Neutrophil (primary cell): ENCODE measurements at regions not wholly inside any gene's neighbourhood (a gene's known extent, or its start where the extent isn't known, plus 50 kb on each side); places are given as distances from the start of the nearest gene placed in this dataset.

Experiments used
- H3K27ac ChIP-seq: fragments of 200-600 bp; sonication (generic); 2 replicates; pipeline ENCODE4 v1.5.1; 2016; ENCODE audit warnings: mild to moderate bottlenecking, moderate library complexity
- H3K27me3 ChIP-seq: fragments of 200-600 bp; sonication (generic); 2 replicates; pipeline ENCODE4 v1.6.0; 2016; ENCODE audit warnings: mild to moderate bottlenecking
- H3K36me3 ChIP-seq: fragments of 200-600 bp; sonication (generic); 2 replicates; pipeline ENCODE4 v1.5.1; 2017
- H3K4me1 ChIP-seq, 2 experiments: fragments of 200-600 bp in 1 of 2; sonication (generic) in 1 of 2; 1 replicate in 1 of 2; 2 replicates in 1 of 2; pipeline versions ENCODE4 v1.5.1 to v1.6.1; 2013 to 2016; ENCODE audit warnings: low read depth in 1 of 2, low read length in 1 of 2, mild to moderate bottlenecking in 1 of 2, moderate library complexity in 1 of 2; ENCODE audit not compliant: control insufficient read depth in 1 of 2, insufficient read depth in 1 of 2
- H3K4me3 ChIP-seq, 2 experiments: fragments of 200-600 bp in 1 of 2; sonication (generic) in 1 of 2; 1 replicate in 1 of 2; 2 replicates in 1 of 2; pipeline ENCODE4 v1.5.1; 2013 to 2016; ENCODE audit warnings: low read depth in 1 of 2, low read length in 1 of 2, mild to moderate bottlenecking in 1 of 2, moderate library complexity in 1 of 2
- H3K9me3 ChIP-seq: fragments of 200-600 bp; sonication (generic); 2 replicates; pipeline ENCODE4 v1.5.1; 2016
- CTCF ChIP-seq: fragments of 200-600 bp; sonication (generic); IDR thresholded peaks from 2 replicates; pipeline ENCODE4 v1.5.1; 2016; ENCODE audit warnings: antibody characterized with exemption

GRCh38 chr18:4817665-4818064, 362.6 kb upstream of the DLGAP1 start:
- H3K4me3 ChIP-seq, result no peak overlapping the region
- TF ChIP-seq CTCF, result no peak
- H3K4me1 ChIP-seq, result no peaks in the 10 kb centered on the region
- no peaks in the 10 kb centered on the region for H3K9me3 ChIP-seq
- H3K36me3 ChIP-seq, result no peaks in the 10 kb centered on the region
- no peak overlapping the region for H3K27ac ChIP-seq
- no peaks in the 10 kb centered on the region for H3K27me3 ChIP-seq

GRCh38 chr18:4813708-4814107, 358.6 kb upstream of the DLGAP1 start:
- H3K4me1 ChIP-seq, result no peaks in the 10 kb centered on the region
- no peaks in the 10 kb centered on the region for H3K9me3 ChIP-seq
- no peak overlapping the region for H3K4me3 ChIP-seq
- no peak overlapping the region for H3K27ac ChIP-seq
- TF ChIP-seq CTCF, result no peak
- no peaks in the 10 kb centered on the region for H3K36me3 ChIP-seq
- H3K27me3 ChIP-seq, result no peaks in the 10 kb centered on the region

GRCh38 chr18:4808891-4809290, 353.8 kb upstream of the DLGAP1 start:
- H3K4me1 ChIP-seq, result no peaks in the 10 kb centered on the region
- no peak for TF ChIP-seq CTCF
- H3K36me3 ChIP-seq, result no peaks in the 10 kb centered on the region
- H3K27me3 ChIP-seq, result no peaks in the 10 kb centered on the region
- no peaks in the 10 kb centered on the region for H3K9me3 ChIP-seq
- H3K4me3 ChIP-seq, result no peak overlapping the region
- H3K27ac ChIP-seq, result no peak overlapping the region

GRCh38 chr18:4807604-4808293, 352.6 kb upstream of the DLGAP1 start:
- no peaks in the 10 kb centered on the region for H3K4me1 ChIP-seq
- no peaks in the 10 kb centered on the region for H3K27me3 ChIP-seq
- no peaks in the 10 kb centered on the region for H3K36me3 ChIP-seq
- H3K4me3 ChIP-seq, result no peak overlapping the region
- H3K27ac ChIP-seq, result no peak overlapping the region
- TF ChIP-seq CTCF, result no peak
- no peaks in the 10 kb centered on the region for H3K9me3 ChIP-seq

- no peak overlapping the region for H3K27ac ChIP-seq
- no peaks in the 10 kb centered on the region for H3K9me3 ChIP-seq
- TF ChIP-seq CTCF, result no peak
- H3K4me3 ChIP-seq, result no peak overlapping the region
- H3K4me1 ChIP-seq, result no peaks in the 10 kb centered on the region
- H3K27me3 ChIP-seq, result no peaks in the 10 kb centered on the region
- no peaks in the 10 kb centered on the region for H3K36me3 ChIP-seq
Observed at GRCh38 chr18:4806331-4806730, 351.2 kb upstream of the DLGAP1 start.
